ENCODE measurements at regions not wholly inside any gene's neighbourhood (a gene's known extent, or its start where the extent isn't known, plus 50 kb on each side); places are given as distances from the start of the nearest gene placed in this dataset.
A peak's percentile ranks its signal among the peaks of the same experiment; 100 is the strongest.

DNA sequence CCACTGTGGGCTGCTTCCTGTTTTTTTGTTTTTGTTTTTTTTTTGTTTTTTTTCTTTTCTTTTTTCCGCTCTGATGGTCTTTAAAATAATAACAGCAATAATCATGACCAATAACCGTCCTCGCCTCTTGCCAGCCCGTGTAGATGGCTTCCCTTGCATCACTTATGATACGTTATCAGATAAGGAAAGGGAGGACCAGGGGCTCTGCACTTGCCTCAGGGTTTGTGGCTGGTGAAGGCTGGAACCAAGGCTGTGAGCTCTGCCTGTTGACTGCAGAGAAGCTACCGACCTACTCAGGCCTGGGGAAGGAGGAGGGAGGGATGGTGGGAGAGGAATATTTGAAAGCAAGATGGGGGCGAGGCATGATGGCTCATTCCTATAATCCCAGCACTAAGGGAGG lies 114.0 kb upstream of the SDK2 start:
- no peak for DNase-seq

DNA sequence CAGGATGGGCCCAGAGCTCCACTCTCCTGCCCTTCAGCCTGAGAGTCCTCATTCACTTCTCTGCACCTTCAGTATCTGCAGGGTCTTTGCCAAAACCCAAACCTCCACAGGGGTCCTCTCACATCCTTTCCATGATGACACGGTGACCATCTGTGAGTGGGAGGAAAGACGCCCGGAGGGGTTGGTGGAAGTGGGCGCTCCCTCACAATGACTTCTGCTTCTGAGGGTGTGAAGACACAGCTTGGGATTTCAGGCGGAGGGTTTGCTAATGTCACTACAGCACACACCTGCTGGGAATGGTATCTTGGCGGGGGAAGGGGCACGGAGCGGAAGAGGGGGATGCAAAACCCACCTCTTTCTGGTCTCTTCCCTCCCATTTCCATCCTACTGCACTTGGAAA lies 115.1 kb upstream of the SDK2 start:
- no peak for DNase-seq

DNA sequence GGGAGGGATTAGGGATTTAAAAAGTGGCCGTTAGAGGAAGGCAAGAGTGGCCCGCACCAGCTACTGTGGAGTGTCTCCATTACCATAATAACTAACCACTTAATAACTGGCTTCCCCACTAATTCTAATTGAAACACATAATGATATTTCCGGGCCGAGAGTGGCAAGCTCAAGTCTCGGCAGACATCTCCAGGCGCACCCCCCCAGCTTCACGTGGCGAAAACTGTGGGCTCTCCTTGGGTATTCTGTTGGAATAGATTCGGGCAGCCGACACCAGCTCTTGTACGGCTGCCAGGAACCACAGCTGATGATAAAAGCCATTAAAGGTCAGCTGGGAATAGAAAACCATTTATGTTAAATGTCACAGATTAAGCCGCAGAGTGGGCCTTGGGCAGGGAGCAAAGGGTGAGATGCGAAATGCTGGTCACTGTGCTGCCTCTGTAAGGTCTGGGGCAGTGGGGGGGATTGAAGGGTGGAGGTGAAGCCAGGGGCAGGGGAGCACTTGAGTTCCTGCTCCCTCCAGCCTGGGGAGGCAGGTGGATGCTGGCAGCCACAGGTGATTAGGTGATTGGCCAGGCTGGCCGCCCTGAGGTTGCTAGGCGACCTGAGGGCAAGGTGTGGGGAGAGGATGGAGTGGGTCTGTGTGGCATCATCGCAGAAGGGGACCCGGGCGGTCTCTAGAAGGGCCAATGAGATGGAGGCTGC lies 115.6 kb upstream of the SDK2 start:
- DNase-seq, result peak; percentile 90

DNA sequence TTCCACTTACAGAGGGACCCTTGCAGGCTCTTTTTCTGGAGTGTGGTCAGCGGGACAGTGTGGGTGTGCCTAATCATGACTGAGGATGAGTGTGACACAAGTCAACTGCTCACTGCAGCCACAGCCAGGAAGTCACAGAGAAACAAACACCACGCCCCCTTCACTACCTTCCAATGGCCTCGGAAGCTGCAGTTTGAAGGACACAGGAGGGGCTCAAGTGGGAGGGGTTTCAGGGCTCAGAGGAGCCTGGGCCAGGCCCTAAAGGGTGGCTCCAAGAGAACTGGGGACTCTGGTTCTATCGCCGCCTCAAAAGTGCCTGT lies 116.2 kb upstream of the SDK2 start:
- DNase-seq, result peak; percentile 78

DNA sequence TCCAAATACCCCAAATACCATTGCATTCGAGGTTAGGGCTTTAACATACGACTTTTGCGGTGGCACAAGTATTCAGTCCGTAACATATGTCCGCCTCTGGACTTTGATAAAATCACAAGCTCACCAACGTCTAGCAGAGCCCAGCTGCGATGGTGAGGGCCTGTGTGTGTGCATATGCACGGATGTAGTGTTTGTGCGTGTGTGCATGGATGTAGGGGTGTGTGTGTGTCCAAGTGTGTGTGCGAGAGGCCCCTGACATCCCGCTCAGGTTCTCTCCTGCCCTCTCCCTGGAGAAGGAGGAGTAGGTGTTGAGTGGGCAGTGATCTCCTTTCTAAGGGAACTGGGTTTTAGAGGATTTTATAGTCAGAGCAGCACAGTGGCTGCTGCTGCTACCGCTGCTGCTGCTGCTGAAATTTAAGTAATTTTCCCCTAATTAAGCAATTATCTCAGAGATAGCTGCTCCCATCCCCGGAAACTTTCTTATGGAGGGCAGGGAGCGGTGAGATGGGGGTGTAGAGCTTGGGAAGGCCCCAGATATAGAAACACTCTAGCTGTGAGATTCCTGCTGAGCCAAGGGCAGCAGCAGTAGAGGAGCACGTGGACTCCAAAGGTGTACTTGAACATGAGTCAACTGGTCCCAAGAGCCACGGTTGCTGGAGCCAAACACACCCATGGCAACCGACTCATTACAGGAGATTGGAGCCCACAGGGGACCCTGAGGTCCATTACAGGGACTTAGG lies 121.7 kb upstream of the SDK2 start:
- DNase-seq, result peak; percentile 41

DNA sequence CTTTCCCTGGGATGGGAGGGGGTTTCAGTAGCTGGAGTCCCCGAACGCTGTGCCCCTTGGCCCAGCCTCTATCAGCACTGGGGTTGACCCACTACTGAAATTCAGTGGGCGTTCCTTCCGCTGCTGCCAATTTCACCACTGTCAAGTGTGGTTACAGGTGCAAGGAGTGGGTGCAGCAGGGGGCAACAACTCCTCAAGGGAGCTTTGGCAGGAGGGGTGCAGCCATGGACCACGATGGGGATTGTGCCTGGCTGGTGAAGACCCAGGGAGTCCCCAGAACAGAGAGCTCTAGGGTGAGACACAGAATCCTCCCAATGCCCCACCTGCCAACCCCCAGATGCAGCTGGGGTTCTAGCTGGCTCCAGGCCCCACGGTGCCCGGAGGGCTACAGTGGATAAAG lies 123.5 kb upstream of the SDK2 start:
- DNase-seq, result no peak

DNA sequence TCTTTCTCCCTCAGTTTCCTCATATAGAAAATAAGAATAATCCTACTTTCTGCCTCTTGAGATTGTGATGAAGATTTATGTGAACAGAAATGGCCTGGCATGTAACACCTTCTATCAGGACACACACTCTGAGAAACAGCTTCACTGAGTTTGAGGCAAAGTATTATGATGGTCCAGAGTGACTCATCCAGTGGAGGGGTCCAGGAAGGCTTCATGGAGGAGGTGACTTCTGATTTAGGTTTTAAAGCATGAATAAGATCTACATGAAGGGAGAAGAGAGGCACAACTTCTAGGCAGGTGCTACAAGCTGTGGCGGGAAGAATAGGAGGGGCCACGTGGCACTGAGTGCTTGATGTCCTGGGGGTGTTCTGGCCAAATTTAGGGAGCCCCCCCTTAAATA lies 124.4 kb upstream of the SDK2 start:
- no peak for DNase-seq

DNA sequence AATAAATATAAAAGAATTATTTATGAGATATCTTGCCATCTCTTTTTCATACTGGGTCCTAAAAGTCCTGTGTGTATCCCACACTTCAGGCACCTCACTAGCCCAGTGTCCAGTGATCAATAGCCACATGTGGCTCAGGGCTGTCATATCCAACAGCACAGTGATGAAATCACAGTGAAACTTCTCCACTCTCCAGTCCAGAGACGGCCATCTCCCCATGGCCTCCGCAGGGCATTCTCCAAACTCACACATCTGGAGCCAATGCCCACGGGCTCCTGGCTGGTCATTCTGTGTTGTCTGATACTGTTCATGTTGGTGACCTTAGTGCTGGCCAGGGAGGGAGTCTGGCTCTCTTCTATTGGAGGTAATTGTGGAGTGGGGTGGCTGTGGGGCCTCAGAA lies 125.2 kb upstream of the SDK2 start:
- DNase-seq, result no peak

DNA sequence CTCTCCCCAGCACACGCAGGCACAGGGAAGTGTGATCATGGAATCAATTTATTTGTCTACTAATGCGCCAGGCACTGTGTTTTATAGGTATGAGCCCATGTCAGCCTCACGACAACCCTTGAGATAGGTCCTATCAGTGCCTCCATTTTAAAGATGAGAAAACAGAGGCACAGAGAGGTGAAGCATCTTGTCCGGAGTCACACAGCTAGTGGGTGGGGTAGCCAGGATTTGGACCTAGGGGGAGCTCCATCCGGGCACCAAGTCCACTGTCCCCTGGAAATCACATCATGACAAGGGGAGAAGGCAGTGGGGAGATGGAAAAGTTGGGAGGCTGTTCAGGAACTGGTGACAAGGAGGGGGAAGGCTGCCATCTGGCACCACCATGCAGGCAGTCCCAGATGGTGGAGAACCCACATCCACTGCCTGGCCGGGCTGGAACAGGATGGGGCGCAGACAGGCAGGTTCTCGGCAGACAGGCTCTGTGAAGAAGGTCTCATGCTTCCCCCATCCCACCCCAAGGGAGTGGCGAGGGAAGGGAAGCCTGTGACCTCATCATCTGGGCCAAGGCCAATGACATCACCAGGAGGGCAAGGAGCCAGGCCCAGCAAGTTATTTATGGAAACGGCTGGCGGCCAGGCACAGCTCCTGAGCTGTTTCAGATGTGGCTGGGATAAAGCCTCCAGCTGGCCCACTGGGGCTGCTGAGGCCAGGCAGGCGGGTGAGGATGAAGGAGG lies 126.0 kb upstream of the SDK2 start:
- peak; percentile 23 for DNase-seq

DNA sequence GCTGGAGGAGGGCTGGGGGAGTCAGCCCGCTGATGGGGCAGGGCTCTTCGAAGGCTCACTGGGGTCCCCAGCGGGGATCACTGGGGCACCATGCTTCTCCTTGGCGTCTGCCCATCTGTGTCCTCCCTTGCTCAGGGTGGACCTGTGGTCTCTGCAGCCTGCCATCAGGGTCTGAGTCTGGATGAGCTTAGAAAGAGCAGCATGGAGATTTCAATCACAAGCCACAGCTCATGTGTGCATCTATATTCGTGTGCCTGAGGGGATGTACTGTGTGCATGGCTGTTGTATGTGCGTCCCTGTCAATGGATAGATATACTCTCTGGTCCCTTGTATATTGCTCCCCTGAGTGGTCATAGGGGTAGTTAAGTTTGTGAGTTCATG lies 126.6 kb upstream of the SDK2 start:
- DNase-seq, result no peak

DNA sequence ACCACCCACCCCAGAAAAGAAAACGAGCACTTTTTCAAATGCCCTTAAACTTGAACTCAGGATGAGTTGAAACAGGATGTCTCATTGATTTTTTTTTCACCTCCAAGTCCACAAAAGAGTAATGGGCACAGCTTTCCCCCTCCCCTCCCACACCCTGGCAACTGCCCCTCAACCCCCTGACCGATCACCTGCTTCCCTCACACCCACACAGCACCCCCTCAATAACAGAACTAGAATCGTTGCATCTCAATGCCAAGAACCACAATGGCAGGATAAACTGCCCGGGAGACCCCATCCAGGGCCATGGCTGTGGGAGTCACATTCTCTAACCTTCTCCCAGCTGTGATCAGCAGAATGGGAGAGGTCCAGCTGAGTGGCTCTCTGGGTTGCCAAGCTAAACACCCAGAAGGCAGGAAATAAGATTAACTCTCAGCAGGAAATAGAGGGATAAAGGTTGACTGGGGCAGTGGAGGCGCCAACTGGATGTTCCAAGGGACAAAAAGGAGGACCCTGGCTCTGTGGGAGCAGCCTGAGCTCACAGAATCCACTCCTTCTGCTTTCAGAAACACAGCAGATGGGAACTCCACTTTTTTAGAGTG lies 128.0 kb upstream of the SDK2 start:
- no peak for DNase-seq

DNA sequence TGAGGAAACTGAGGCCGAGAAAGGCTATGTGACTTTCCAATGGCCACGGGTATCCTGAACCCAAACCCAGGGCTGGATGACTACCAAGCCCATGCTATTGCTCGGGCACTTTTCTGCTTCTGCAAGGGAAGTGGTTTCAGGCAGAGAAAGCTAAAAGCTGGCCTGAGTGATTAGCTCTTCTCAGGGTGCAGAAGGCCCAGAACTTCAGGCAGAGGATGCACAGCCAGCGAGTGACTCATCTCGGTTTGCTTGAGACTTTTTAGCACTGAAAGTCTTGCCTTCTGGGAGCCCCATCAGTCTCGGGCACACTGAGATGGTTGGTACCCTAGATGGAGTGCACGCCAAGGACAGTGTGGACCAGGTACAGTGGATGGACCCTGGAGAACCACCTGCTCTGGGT lies 129.5 kb upstream of the SDK2 start:
- DNase-seq, result no peak

DNA sequence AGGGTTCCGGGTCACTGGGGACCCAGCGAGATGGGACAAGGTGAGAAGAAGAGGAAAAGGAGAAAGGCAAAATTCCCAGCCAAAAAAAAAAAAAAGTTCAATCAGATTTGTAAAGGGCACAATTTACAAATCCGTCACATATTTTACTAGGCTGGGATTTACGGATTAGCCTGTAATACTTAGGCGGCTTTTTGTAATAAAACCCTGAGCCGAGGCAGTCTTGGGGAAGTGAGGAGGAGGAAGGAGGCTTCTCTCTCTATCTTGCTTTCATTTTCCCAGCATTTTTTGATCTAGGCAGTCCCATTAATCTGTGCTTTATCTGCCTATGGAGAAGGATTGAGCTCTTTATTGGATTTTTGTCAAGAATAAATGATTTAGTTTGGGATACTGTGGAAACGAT lies 130.6 kb upstream of the SDK2 start:
- no peak for DNase-seq

DNA sequence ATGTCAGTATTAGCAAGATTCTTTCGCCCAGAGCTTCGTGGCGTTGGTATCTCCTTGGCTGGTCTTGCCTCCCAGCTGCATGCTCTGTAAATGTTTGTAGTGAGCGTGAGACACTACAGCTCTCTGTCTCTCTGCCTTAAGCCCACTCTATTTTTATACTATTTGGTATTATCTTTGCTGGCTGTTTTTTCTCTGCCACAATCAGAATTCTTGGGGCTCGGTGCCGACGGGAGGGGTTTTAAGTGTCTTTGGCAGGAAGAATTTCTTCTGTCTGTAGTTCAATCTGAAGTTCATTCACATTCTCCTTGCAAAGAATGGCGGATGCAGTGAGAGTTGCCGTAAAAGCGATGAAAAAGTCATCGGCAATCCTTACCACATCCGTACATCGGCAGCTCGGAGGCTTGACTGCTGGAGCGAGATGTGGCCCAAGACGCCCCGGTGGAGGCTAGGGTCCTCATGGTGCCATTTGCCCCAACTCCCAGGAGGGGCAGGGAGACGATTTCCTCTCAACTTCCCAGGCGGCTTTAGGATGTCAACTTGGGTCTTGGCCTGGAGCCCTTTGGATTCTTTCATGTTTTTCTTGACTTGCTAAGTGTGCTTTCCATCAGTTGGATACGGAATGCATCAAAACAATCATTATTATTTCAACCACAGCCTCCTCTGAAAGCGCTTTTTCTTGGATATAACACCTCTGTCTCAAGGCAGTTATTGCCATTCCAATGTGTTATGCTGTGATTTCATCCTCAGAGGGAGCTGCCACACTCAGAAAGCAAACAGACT lies 132.3 kb upstream of the SDK2 start:
- no peak for DNase-seq

DNA sequence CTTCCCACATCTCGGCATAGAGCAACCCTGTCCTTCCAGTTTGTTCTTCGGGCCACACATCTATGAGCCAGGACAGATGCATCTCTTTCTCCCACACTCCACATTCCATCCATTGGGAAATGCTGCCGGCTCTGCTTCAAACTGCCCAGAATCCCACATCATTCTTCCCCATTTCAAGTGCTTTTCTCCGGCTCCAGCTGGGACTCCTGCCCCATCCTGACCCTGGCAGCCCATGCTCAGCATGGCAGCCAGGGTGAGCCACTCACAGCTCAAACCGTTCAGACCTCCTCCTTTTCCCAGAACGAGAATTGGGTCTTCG lies 132.8 kb upstream of the SDK2 start:
- no peak for DNase-seq

DNA sequence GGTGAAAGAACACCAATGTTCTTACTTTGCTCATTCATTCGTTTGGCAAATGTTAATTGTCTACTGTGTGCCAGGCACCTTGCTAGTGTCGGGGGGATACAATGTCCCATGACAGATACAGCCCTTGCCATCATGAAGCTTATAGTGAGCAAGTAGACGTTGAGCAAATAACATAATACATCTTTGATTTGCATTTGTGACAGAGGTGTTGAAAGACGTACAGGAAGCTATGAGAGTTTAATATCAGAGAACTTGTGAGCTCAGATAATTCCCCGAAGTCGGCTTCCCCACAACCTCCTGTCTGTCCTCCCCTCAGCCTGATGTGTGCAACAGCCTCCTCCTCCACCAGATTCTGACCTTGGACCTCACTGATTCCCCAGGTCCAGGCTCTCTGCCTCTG lies 138.0 kb upstream of the SDK2 start:
- DNase-seq, result no peak

DNA sequence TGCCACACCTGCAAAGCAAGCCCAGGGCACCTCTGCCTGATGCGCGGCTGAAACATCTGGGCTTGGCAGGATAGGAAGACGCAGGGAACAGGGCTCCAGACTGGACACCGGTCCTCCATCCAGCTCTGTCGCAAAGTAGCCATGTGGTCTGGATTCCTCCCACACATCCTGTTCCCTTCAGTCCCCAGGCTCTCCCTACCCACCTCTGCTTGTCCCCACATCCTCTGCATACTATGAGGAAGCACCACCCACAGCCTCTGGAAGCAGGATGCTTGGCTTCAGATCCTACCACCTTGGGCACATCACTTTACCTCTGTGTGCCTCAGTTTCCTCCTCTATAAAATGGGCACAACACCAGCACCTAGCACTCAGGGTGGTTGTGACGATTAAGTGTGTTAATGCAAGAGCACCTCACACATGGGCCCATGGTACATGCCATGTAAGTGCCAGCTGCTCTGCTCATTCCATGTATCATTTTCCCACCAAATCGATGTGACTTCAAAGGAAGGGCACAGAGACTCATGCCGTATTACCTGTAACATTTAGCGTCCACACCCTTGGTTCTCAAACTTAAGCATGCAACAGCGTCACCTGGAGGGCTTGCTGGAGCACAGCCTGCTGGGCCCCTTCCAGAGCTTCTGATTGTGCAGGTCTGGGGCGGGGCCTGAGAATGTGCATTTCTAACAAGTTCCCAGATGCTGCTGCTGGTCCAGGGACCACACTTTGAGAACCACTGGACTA lies 138.6 kb upstream of the SDK2 start:
- DNase-seq, result no peak

DNA sequence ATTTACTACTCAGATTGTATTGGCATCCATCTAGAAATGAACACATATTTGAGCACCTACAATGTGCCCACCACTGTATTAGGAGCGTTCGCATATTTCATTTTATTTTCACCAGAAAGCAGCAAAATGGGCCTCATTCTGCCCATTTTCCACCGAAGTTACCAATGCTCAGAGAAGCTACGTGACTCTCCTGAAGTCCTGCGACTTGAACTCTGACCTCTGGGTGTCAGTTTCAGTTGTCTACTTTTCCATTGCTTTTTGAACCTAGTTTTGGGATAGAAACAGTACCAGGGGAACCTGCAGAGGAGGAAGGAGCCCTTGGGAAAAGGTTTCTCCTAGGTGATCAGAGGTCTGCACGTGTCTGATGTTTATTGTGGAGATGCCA lies 139.1 kb upstream of the SDK2 start:
- no peak for DNase-seq

DNA sequence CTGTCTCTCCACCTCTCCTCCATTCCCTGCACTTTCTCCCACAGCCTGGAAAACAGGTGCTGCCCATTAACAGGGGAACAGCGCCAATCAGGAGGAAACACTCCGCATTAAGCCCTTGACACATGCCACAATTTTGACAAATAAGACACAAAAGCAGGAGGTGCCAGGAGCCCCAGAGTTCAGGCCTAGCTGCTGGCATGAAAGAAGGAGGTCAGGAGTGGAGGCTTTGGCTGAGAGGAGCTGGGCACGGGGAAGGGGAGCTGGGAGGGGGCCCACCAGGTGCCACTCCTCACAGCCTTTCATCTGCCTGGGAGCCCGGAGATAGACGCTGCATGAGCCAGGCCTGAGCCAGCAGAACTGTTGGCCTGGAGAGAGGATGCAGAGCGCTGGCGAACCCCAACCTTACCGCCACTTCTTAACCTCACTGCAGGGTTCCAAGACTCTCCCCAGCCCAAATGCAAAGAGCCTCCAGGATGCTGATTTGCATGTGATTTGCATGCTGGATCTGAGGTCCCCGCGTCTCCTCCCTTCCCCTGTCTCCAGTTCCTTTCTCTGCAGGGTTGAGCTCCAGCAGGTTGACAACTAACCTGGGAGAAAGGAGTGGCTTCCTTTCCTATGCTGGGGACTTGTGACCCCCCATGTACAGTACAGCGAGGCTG lies 139.8 kb upstream of the SDK2 start:
- DNase-seq, result no peak

DNA sequence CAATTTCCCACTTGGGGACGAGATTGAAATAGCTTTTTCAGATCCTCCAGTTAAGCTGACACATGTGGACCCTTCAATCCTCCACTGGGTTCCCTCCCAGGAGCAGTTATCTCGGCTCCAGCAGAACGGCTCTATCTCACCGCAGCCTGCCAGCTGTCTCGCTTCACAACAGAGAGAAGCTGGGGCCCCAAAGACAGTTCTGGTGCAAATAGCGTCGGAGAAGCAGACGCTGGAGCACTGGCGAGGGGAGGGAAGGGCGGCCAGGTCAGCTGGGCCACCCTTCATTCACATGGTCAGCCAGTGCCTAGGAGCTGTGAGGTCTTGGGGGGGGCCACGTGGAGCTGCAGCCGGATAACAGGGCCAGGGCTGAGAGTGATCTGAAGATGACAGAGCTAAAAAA lies 141.3 kb upstream of the SDK2 start:
- DNase-seq, result no peak

DNA sequence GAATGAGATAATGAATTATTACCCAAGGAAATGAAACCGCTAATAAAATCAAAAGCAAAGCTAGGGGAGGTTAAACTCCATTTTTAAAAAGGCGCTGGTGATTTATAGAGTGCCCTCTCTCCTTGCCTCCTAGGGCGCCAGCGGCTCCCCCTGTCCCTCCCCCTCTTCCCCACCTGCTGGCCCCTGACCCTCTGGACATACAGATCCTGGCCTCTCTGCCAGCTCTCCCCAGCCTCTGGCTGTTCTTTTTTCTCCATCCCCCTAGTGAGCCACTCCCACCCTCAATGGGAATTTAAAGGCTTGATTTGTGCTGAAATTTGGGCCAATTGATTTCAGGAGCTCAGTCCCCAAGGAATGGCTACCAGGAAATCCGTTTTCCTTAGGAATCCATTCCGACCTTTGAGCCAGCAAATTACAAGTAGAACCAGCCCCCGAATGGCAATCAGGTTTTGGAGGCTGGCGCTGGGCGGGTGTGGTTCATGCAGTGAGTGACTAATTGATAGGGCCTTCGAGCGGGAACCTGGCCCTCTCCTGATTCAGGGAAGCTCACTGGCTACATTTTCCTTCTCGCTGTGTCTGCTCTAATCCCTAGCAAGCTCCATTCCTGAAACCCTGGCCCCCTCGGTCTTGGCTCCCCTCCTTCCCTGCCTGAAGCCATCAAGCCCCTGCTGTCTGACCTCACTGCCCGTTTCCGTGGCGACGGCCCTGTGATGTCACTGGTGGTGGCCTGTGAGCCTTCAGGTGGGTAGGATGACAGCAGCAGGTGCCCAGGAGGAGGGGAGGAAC lies 141.9 kb upstream of the SDK2 start:
- no peak for DNase-seq

Measured in NCI-H1105 (cell line).